Activated naive CD4-positive, alpha-beta T cell treated with anti-CD3 and anti-CD28 coated beads, Interleukin-2, amount 50 U/mL, for 72 hours (primary cell): ENCODE measurements at regions not wholly inside any gene's neighbourhood (a gene's known extent, or its start where the extent isn't known, plus 50 kb on each side); places are given as distances from the start of the nearest gene placed in this dataset.
A peak's percentile ranks its signal among the peaks of the same experiment; 100 is the strongest.

ENCODE experiments used
- ATAC-seq, 2 donors: fragments of 150-1000 bp; cut with Tn5 transposase; 2 replicates each; pipeline ENCODE4 v1.10.0; 2021; ENCODE audit warnings: mild to moderate bottlenecking in 2 of 2, moderate library complexity in 2 of 2
- DNase-seq, 2 donors: peaks; one replicate each; pipeline ENCODE4 v3.0.0; 2021 to 2022; ENCODE audit warnings: low spot score in 2 of 2
- H3K27ac Mint-ChIP-seq, 2 donors: one replicate each; pipeline ENCODE4 v1.8.0; 2022; ENCODE audit warnings: mild to moderate bottlenecking in 2 of 2, mixed read lengths in 2 of 2
- H3K36me3 Mint-ChIP-seq, 2 donors: one replicate each; pipeline ENCODE4 v1.8.0; 2022; ENCODE audit warnings: mixed read lengths in 2 of 2
- H3K9me3 Mint-ChIP-seq, 2 donors: one replicate each; pipeline ENCODE4 v1.8.0; 2022; ENCODE audit warnings: mixed read lengths in 2 of 2

GRCh38 chr2:168401048-168401556 is 55.0 kb upstream of the CERS6 start:
- ATAC-seq, result no peak
- Mint-ChIP-seq H3K36me3 (no peaks in the 10 kb centered on the region), H3K27ac (no peak overlapping the region), H3K9me3 (no peaks in the 10 kb centered on the region)
- DNase-seq, result no peak

GRCh38 chr2:168401771-168402170 is 54.3 kb upstream of the CERS6 start:
- Mint-ChIP-seq H3K36me3 (no peaks in the 10 kb centered on the region), H3K9me3 (no peaks in the 10 kb centered on the region), H3K27ac (no peak overlapping the region)
- ATAC-seq, result no peak
- DNase-seq, result no peak

GRCh38 chr2:168402531-168402930 is 53.5 kb upstream of the CERS6 start:
- no peak for DNase-seq
- H3K9me3 Mint-ChIP-seq, result peaks cover 2 to 3% of the 10 kb centered on the region in 2 donors
- no peak for ATAC-seq
- H3K27ac Mint-ChIP-seq, result no peak overlapping the region
- H3K36me3 Mint-ChIP-seq, result peaks cover 3% of the 10 kb centered on the region in 2 donors

DNA sequence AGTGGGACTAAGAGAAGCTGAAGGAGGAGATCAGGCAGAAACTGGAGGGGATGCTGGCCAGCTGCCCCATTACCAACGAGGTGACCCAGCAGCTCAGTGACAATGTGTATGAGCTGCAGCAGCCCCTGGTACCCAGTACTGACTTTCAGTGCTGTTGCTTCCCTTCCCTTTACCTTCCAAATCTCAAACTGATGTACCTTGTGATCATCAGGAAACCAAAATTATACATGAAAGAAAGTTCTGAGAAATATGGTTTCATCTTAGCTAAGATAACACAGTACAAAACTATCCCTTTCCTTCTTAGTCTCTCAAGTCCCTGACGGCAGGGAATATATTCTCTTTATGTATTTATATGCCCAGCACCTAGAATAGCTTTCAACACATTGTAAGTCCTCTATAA is 52.3 kb upstream of the CERS6 start:
- Mint-ChIP-seq H3K36me3 (peaks cover 10% of the 10 kb centered on the region in 2 donors), H3K27ac (no peak overlapping the region), H3K9me3 (peaks cover 10 to 12% of the 10 kb centered on the region in 2 donors)
- DNase-seq (no peak), ATAC-seq (peak in 1 of 2 donors; percentile 32)

- peaks cover 10 to 21% of the 10 kb centered on the region in 2 donors for H3K9me3 Mint-ChIP-seq
- no peak overlapping the region for H3K27ac Mint-ChIP-seq
- H3K36me3 Mint-ChIP-seq, result peaks cover 10% of the 10 kb centered on the region in 2 donors
- no peak for ATAC-seq
- DNase-seq, result no peak
Measured at GRCh38 chr2:168404764-168405163, 51.3 kb upstream of the CERS6 start.
